HG03378 (cell line): ENCODE measurements at regions not wholly inside any gene's neighbourhood (a gene's known extent, or its start where the extent isn't known, plus 50 kb on each side); places are given as distances from the start of the nearest gene placed in this dataset.

Experiments
- ATAC-seq: cut with Tn5 transposase; IDR thresholded peaks from one replicate; pipeline ENCODE4 v1.9.1; 2021; ENCODE audit warnings: mild to moderate bottlenecking, moderate library complexity; ENCODE audit not compliant: unreplicated experiment

- no peak for ATAC-seq
These were observed 775.5 kb upstream of the SEL1L start for GRCh38 chr14:82309199-82309598.

- no peak for ATAC-seq
These were observed 780.2 kb upstream of the SEL1L start for GRCh38 chr14:82313889-82314288.

GRCh38 chr14:82328442-82328841 lies 794.8 kb upstream of the SEL1L start:
- no peak for ATAC-seq

- no peak for ATAC-seq
These were observed 807.7 kb upstream of the SEL1L start for GRCh38 chr14:82341261-82341810.

GRCh38 chr14:82342596-82342995 lies 808.9 kb upstream of the SEL1L start:
- no peak for ATAC-seq

- ATAC-seq: no peak
These were observed 811.5 kb upstream of the SEL1L start for GRCh38 chr14:82345184-82345583.

- ATAC-seq: no peak
These were observed 820.5 kb upstream of the SEL1L start for GRCh38 chr14:82354126-82354525.

GRCh38 chr14:82359201-82359600 lies 825.5 kb upstream of the SEL1L start:
- no peak for ATAC-seq

- ATAC-seq: no peak
These were observed 828.8 kb upstream of the SEL1L start for GRCh38 chr14:82362452-82362851.

GRCh38 chr14:82365471-82365870 lies 831.8 kb upstream of the SEL1L start:
- no peak for ATAC-seq

GRCh38 chr14:82366803-82367202 lies 833.1 kb upstream of the SEL1L start:
- ATAC-seq: no peak

- no peak for ATAC-seq
These were observed 845.6 kb upstream of the SEL1L start for GRCh38 chr14:82379291-82379690.

GRCh38 chr14:82385048-82385447 lies 851.4 kb upstream of the SEL1L start:
- ATAC-seq: no peak

GRCh38 chr14:82387699-82388098 lies 854.0 kb upstream of the SEL1L start:
- ATAC-seq: no peak

GRCh38 chr14:82388488-82388887 lies 854.8 kb upstream of the SEL1L start:
- ATAC-seq: no peak

- ATAC-seq: no peak
These were observed 856.9 kb upstream of the SEL1L start for GRCh38 chr14:82390586-82390985.

- ATAC-seq: no peak
These were observed 861.3 kb upstream of the SEL1L start for GRCh38 chr14:82394916-82395315.

GRCh38 chr14:82398256-82398655 lies 864.6 kb upstream of the SEL1L start:
- ATAC-seq: no peak

- ATAC-seq: no peak
These were observed 870.3 kb upstream of the SEL1L start for GRCh38 chr14:82403987-82404386.

- no peak for ATAC-seq
These were observed 876.4 kb upstream of the SEL1L start for GRCh38 chr14:82410064-82410463.

- ATAC-seq: no peak
These were observed 877.6 kb upstream of the SEL1L start for GRCh38 chr14:82411298-82411697.

- ATAC-seq: no peak
These were observed 878.9 kb upstream of the SEL1L start for GRCh38 chr14:82412545-82412944.

GRCh38 chr14:82414853-82415539 lies 881.3 kb upstream of the SEL1L start:
- ATAC-seq: no peak
